NCI-H526 treated with DMSO at 0.1 percent for 48 hours (cell line): ENCODE measurements at regions not wholly inside any gene's neighbourhood (a gene's known extent, or its start where the extent isn't known, plus 50 kb on each side); places are given as distances from the start of the nearest gene placed in this dataset.

Experiments used
- DNase-seq: peaks from one replicate; lab custom pipeline; 2025; lab: John Stamatoyannopoulos, UW

GRCh38 chr4:43345323-43345925 is 452.9 kb downstream of the GRXCR1 start:
- DNase-seq: no peak

- DNase-seq: no peak
Measured at GRCh38 chr4:43348591-43348990, 456.1 kb downstream of the GRXCR1 start.

GRCh38 chr4:43351970-43352806 is 459.7 kb downstream of the GRXCR1 start:
- no peak for DNase-seq

- no peak for DNase-seq
Measured at GRCh38 chr4:43352859-43353258, 460.3 kb downstream of the GRXCR1 start.

- no peak for DNase-seq
Measured at GRCh38 chr4:43353552-43353951, 461.0 kb downstream of the GRXCR1 start.

- no peak for DNase-seq
Measured at GRCh38 chr4:43356786-43357185, 464.3 kb downstream of the GRXCR1 start.

- DNase-seq: no peak
Measured at GRCh38 chr4:43357252-43357974, 464.9 kb downstream of the GRXCR1 start.

- DNase-seq: no peak
Measured at GRCh38 chr4:43360296-43360695, 467.8 kb downstream of the GRXCR1 start.

- no peak for DNase-seq
Measured at GRCh38 chr4:43362875-43363636, 470.5 kb downstream of the GRXCR1 start.

- DNase-seq: no peak
Measured at GRCh38 chr4:43369036-43369594, 476.6 kb downstream of the GRXCR1 start.

GRCh38 chr4:43373201-43373600 is 480.7 kb downstream of the GRXCR1 start:
- DNase-seq: no peak

GRCh38 chr4:43374216-43374751 is 481.8 kb downstream of the GRXCR1 start:
- no peak for DNase-seq

- DNase-seq: no peak
Measured at GRCh38 chr4:43379016-43379415, 486.5 kb downstream of the GRXCR1 start.

GRCh38 chr4:43380093-43380492 is 487.6 kb downstream of the GRXCR1 start:
- no peak for DNase-seq

- no peak for DNase-seq
Measured at GRCh38 chr4:43391069-43391468, 498.6 kb downstream of the GRXCR1 start.

GRCh38 chr4:43394976-43395375 is 502.5 kb downstream of the GRXCR1 start:
- DNase-seq: no peak

- no peak for DNase-seq
Measured at GRCh38 chr4:43399726-43400125, 507.2 kb downstream of the GRXCR1 start.

- no peak for DNase-seq
Measured at GRCh38 chr4:43402393-43402792, 509.9 kb downstream of the GRXCR1 start.

GRCh38 chr4:43410636-43411035 is 518.1 kb downstream of the GRXCR1 start:
- no peak for DNase-seq

- no peak for DNase-seq
Measured at GRCh38 chr4:43411226-43411625, 518.7 kb downstream of the GRXCR1 start.

- no peak for DNase-seq
Measured at GRCh38 chr4:43423276-43423675, 530.8 kb downstream of the GRXCR1 start.

- DNase-seq: no peak
Measured at GRCh38 chr4:43425206-43425605, 532.7 kb downstream of the GRXCR1 start.
